Activated CD8-positive, alpha-beta memory T cell treated with anti-CD3 and anti-CD28 coated beads, Interleukin-2, amount 50 U/mL, for 4 hours (primary cell): ENCODE measurements at regions not wholly inside any gene's neighbourhood (a gene's known extent, or its start where the extent isn't known, plus 50 kb on each side); places are given as distances from the start of the nearest gene placed in this dataset.
"Not testable (repeated sequence)": the region's sequence is repeated elsewhere in the genome, so short reads cannot be mapped to it uniquely, and the experiment has no call there.

Experiments
- DNase-seq: peaks from one replicate; pipeline ENCODE4 v3.0.0-alpha.2; 2020

DNA sequence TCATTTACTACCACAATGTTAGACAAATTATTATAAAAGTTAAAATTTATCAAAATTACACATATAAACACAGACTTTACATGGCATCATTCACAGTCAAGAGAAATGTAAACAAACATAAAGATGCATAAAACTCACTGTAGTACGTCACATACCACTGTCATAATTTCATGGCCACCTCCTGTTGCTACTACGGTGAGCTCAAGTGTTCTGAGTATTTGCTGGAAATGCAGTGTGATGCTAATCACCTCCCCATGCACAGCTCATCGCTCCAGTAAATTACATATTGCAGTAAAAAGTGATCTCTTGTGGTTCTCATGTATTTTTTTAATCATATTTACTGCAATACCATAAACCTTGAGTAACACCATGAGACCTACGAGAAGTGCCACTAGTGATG, 247.7 kb upstream of the SFSWAP start:
- DNase-seq = no peak

DNA sequence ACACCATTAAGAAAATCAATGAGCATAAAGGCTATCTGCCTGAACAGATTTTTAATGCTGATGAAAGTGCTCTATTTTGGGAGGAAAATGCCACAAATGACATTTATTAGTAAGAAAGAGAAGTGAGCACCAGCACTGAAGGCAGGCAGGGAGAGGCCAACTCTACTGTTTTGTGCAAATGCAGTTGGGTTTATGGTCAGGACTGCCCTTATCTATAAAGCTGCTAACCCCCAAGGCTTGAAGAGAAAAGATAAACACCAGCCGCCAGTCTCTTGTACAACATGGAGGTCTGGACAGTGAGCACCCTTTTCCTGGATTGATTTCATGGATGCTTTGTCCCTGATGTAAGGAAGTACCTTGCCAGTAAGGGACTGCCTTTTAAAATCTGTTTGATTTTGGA, 246.8 kb upstream of the SFSWAP start:
- DNase-seq = no peak

DNA sequence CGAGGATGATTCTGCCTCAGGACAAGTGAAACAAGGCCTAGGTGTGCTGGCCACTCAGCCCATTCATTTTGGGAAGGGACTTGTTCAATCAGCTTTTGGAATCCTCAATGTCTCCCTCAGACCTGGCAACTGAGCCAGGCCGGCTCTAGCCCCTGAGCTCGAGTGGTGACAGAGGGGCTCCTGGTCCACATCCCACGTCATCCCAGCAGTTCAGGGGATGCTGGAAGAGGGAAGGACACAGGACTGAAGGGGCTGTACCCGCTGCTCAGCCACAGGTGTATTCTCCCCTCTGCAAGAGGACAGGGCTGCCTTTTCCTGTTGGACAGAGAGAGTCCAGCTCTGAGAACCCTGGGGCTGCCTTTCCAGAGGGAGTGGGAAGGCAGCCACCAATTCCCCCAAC, 244.6 kb upstream of the SFSWAP start:
- DNase-seq = no peak

DNA sequence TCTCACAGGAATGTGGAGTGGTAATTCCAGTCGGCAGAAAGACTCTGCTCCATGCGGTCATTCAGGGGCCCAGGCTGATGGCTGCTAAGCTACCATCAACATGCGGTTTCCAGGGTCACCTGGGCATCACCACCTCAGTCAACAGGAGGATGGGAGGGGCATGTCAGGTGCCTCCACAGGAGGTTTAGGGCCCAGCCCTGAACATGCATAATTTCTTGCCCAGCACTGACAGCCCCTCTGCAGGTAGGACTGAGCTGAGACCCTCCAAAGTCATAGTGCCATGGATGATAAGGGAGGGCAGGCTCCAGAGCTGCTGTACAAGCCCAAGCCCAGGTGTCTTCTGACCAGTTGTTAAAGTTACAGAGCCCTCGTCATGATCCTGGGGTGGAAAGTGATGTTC, 244.0 kb upstream of the SFSWAP start:
- no peak for DNase-seq

DNA sequence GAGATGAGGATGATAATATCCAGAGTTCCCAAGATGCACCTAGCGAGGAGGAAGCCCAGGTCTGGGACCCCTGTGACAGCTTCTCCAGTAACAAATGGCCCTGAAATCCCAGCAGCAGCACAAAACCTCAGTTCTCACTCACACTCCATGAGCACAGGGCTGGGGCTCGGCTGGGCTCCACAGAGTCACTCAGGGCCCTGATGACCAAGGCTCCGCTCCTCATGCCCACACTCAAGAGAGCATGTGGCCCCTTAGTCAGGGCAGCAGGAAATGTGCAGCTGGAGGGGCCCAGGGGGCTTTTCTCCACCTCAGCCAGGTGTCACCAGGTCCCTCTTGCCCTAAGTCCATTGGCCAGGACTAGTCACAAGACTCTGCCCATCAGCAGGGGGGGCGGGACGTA, 242.7 kb upstream of the SFSWAP start:
- no peak for DNase-seq

DNA sequence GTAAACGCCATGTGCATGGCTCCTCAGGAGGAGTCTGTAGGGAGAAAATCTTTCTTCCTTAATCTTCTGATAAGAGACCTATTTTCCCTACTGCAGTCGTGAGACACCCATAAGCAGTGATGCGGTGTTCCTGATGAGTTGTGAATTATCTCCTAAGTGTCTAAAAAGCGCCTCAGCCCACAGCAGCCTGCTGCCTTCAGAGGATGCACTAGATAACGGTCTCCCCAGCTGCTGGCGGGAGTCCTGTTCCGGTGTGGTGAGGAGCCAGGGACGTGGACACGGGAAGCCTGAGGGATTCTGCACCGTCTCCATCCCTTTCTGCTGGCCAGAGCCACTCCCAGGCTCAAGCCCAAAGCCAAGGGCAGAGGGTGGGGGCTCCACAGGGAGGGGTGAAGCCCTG, 240.9 kb upstream of the SFSWAP start:
- DNase-seq = not testable (repeated sequence)

DNA sequence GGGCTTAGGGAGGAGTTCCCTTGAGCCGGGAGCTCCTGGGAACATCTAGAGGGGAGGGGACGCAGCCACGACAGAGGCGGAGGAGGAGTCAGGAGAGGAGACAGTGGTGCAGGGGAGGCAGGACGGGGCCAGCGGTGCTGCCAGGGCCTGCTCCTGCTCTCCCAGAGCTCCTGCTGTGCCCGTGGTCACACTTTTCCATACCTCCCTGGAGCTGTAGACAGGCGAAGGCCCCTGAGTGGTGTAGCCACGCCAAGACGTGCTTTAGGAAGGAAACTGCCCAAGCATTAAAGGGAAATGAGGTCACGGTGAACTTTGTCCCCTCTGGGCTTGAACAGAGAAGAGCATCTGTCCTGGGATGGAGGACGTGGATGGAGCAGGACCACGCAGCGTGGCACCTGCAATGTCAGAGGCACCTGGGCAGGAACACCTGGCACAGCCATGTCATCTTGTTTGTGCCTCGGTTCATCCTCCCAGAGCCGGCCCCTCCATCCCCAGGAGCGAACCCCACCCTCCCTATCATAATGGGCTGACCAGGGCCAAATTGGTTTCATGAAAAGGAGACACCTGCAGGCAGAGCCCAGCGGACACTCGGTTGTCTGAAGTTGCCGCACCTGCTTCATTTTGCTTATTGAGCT, 239.5 kb upstream of the SFSWAP start:
- no peak for DNase-seq

DNA sequence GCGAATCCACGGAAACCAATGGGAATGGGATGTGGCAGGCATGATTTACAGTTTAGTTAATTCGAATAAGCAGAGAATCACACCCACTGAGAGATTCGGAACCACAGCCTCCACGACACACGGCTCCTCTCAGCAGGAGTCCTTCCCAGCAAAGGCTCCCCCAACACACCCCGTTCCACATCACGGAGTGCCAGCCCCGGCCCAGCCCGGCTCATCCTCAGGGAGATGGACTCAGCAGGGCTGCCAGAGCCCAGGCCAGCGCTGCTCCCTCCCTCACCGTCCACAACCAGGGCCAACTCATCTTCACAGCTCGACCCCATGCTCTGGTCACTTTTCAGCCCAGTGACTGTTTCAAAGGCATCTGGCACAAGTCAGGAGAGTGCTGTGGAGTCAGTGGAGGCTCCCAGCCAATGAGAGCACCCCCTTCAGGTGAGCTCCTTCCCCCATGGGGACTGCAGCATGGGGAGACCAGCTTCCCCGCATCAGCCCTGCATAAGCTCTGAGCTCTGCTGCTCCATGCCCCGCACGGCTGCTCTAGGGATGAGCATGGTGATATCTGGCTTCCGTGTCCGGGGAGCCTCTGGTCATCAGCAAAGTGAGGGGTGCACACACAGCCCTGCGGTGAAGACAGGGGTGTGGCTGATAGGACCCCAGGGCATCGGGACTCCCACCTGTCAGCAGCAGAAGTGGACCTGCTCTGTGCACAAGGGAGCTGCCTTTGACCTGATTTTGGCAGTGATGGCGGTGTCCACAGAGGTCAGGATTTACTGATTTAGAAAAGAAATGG, 238.8 kb upstream of the SFSWAP start:
- DNase-seq = no peak

DNA sequence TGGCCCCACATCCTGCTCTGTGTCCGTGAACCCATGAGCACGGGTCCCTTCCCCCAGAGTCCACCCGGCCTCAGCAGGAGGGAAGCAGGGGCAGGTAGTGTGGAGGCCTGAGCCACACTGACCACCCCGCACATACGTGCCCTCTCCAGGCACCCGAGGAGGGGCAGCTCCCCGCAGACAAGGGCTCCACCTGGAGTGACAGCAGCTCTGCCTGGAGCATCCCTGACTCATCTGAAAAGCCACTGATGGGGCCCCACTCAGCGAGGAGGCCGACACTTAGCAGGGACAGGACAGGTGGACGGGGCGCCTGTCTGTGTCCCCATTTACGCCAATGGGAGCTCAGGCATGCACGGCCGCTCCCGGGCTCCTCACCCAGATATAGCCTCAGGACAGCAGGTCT, 237.6 kb upstream of the SFSWAP start:
- no peak for DNase-seq

DNA sequence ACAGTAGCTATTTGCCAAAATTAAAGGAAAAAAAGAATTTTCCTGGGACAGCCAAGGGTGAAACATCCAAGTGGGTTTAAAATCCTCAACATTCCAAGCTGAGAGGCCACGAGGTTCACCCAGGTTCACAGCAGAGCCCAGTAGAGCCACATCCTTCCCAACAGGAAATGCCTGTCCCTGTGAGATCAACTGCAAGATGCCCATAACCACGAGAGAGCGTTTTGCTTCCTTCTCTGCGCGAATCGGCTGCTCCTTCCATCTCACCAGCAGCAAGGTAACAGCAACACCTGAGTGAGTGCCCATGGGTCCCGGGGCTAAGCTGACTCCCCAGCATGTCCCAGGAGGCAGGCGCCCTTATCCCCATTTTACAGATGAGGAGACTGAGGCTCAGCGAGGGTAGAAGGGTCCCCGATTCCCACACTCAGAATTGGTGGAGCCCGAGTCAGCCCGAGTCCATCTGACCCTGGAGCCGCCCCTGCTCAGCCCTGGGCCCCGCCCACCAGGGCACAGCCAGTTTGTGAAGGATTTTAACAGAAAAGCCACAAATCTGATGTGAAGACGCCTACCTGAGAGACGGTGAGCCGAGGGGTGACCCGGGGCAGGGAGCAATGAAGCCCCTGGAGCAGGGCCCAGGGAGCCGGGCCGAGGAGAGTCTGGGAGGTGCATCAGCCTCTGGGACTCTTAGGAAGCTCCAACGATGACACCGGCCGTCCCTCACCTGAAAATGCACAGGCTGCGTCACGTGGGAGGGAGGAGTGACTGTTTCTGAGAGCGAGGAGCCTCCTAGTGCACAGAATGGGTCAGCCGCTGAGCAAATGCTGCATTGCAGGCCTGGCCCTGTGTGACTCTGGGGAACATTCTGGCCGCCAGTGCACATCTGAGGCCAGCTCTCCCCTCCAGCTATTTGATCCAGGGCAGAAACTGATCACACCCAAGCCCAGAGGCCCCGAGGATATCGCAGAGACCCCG, 236.9 kb upstream of the SFSWAP start:
- DNase-seq = no peak

DNA sequence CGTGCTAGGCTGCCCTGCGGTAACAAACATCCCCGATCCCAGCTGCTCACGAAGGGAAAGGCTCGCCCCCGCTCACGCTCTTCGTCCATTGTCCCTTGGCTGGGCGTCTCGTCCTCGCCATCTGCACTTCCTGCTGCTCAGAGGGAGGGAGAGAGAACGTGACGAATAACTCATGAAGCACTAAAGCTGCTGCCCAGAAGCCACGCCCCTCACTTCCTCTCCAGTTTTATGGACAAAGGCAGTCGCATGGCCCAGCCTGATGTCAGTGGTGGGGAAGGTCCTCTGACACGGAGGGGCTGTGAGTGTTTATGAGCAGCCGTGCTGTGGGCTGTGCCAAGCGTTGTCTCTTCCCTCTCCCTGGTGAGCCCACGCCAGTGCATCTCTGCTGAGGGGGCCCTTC, 235.9 kb upstream of the SFSWAP start:
- DNase-seq = not testable (repeated sequence)

DNA sequence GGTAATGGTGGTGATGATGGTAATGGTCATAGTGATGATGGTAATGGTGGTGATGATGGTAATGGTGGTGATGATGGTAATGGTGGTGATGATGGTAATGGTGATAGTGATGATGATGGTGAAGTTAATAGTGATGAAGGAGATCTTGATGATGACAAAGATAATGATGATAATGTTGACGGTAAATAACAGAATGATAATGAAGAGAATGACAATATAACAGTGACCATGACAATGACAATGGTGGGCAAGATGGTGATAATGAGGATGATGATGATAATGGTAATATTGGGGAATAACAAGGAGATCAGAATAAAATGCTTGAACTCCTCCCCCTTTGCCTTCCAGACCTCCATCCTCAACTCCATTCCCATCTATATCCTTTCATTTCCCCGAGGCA, 233.3 kb upstream of the SFSWAP start:
- DNase-seq = no peak

DNA sequence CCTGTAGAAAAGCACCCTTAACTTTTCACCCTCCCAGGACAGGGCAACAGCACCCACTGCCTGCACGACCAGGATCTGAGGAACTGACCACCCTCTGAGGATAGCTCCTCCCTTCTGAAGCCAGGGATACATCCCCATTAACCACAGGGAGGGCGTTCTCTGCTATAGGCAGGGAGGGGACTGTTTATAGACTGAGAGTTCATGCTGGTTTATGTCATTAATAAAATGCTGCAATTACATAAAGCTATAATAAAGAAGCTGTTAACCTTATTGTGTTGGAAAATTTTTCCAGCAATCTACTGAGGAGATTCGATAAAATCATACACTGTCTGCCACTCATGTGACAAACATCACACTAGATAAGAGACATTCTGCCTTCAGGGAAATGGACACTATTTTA, 232.4 kb upstream of the SFSWAP start:
- no peak for DNase-seq

DNA sequence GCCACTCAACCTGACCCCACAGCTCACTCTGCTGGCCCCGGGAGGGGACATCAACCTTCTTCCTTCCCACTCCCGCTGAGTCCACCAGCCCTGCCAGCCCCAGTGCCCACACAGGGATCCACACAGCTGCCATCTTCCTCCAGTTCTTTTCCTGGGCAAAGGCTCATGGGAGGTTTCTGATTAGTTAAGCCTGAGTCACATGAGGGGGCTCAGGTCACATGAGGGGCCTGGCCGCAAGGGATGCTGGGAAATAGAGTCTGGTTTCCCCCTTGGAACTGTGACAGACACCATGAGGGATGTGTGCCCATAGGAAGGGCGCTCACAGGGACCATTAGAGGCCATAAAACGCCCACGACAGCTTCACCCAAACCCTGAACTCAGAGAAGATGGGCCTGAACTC, 228.7 kb upstream of the SFSWAP start:
- DNase-seq = no peak

DNA sequence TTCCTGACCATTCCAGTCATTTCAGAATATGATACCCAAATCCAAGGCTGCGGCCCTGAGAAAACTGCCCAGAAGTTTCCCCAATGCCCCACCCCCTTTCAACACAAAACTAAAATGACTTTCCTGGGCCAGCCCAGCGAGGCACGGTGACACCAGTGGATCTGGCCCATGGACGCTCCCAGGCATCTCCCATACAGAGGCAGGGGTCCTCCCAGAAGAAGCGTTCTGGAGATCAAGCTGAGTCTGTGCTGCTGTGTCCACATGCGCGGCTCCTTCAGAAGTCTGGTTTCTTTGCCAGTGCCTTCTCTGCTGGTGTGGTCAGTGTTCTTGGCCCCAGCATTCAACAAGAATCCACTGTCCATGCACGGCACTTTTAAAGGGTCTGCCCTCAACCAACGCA, 228.2 kb upstream of the SFSWAP start:
- DNase-seq = no peak

DNA sequence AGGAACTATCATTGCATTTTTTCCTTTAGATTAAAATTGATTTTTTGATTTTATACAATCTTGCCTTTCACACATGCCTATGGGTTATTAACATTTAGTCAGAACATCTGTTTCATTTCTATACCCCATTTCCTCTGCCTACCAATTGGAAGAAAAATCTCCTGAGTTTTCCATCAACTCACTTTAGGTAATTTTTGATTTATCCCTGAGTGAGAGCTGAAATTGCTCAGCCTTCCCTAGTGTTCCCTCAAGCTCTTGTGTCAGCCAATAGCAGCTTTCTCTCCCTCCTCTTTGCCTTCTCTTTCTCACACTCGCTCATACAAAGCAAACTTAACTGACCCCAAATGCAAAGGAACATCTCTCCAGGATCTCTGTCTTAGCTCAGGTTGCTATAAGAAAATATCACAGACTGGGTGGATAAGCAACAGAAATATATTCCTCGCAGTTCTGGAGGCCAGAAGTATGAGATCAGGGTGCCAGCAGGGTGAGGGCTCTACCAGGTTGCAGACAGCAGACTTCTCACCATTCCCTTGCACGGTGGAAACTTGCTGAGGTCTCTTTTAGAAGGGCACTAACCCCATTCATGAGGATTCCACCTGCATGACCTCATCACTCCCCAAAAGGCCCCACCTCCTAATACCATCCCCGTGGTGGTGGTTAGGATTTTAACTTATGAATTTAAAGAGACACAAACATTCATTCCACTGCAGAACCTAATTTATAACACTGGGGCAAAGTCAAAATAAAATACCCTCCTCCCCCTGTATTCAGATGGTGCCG, 224.2 kb upstream of the SFSWAP start:
- DNase-seq = no peak

DNA sequence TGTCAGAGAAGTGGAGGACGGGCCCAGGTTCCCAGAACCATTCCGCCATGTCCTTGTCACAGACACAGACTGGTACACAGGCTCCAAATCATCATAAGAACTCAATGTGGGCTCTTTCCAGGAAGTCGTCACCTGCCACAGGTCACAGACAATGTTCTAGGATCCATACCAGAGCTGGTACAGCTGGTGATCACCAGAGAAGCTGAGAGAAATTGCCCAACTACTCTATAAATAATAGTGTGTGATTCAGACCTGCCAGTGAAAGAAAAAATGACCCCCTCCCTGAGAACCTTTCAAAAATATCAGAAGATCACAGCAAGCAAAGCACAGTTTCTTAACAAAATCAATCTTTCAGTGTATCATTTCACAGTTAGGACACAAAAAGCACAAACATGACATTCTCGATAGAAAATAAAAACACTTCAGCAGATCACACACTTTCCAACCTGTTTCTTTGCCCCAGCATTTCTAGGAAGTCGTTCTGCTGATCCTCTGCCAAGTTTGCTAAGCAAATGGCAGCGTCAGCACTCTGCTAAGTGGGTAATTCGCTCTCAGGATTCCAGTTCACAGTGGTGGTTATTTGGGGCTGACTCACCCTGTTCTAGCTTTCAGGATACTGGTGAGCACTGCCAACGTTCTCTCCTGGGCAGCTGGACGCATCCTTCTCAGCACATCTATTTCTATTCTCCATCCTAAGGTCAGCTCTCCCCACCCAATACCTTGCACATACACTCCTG, 223.3 kb upstream of the SFSWAP start:
- no peak for DNase-seq

DNA sequence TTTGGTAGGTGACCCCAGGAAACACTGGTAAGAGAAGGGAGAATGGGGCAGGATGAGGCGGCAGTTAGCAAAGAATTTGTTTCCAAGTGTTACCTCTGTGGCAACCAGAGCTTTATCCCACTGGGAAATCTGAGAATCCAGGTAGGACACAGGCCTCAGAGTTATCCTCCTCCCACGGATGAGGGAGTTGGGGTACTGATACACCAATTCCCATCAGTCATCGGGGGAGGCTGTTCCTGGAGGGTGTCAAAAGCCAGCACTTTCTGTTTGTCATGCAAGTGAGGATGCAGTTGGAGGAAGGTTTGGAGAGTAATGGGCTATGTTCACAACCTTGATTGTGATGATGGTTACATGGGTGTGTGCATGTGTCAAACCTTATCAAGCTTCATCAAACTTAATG, 221.2 kb upstream of the SFSWAP start:
- no peak for DNase-seq

DNA sequence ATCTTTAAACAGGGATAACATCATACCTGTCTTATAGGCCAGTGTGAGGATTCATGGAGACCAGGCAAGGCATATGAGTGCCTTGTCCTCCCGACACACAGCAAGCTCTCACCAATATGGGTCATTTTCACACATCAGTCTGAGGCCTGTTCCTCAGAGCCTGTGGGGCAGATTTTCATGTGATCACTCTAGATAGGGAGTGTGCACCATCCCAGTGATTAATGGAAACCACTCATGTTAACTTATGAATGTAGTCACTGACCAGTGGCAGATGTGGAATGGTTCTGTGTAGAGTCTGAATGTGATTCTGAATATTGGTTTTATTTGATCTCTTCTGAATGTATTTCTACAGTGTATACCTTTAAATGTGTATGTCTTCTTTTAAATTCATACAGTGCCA, 219.7 kb upstream of the SFSWAP start:
- DNase-seq = no peak

DNA sequence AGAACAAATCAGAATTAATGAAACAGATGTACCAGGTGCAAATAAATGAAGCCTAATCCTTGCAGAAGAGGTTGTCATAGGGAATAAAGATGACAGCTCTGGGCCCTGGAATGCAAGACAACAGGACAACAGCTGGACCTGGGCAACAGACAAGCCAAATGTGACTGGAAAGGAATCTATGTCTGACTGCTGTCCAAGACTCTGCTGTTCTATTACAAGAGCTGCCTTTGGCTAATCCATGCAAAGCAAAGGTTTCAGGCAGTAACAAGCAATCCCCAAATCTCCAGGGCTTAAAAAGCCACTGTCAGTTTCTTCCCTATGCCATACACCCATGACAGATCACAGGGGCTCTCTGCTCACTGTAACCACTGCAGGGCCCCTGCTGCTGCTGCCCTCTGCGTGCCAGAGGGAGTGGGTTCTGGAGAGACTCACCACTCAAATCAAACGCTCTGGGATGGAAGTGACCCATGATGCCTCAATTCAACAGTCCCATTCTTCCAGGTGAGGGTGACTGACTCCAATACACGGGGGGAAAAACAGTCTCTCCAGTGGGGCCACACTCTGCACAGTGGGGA, 218.9 kb upstream of the SFSWAP start:
- no peak for DNase-seq

DNA sequence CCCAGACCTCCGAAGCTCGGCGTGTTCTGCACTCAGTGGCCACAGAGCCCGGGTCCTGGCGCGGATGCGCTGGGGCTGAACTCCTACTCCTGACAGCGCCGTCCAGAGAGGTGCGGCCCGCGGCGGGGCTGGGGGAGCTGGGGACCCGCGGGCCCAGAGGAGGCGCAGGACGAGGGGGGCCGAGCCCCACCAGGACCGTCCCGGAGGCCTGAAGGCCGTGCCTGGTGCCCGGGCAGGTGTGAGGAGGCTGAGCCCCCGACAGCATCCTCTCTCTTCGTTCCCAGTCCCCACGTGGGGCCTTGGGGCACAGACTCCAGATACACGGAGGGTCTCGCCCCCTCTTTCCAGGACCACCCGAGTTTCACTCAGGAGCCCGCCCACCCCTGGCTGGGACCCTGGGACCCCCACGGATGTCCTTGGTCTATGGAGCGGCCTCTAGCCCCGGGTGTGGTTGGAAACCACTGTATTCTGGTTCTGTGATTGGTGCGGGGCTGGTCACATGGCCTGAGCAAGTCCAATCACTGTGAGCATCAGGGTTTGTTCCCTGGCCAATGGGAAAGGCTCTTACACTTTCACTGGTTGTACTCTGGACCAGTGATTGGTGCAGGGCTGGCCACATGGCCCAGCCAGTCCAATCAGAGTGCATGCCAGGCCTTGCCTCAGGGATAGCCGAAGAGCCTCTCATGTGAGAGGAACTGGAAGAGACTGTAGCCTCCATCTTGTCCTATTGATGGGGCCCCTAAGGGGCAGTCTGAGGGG, 217.6 kb upstream of the SFSWAP start:
- DNase-seq = no peak
